HG03175 (cell line): ENCODE measurements at regions not wholly inside any gene's neighbourhood (a gene's known extent, or its start where the extent isn't known, plus 50 kb on each side); places are given as distances from the start of the nearest gene placed in this dataset.

Source experiments
- ATAC-seq: cut with Tn5 transposase; IDR thresholded peaks from one replicate; pipeline ENCODE4 v1.9.1; 2021; ENCODE audit warnings: mild to moderate bottlenecking, moderate library complexity; ENCODE audit not compliant: unreplicated experiment

- no peak for ATAC-seq
Observed at GRCh38 chr16:14337303-14338191, 266.4 kb downstream of the MRTFB start.

- no peak for ATAC-seq
Observed at GRCh38 chr16:14335297-14335696, 264.2 kb downstream of the MRTFB start.

- no peak for ATAC-seq
Observed at GRCh38 chr16:14334366-14335080, 263.4 kb downstream of the MRTFB start.

- ATAC-seq: no peak
Observed at GRCh38 chr16:14333361-14333760, 262.2 kb downstream of the MRTFB start.

GRCh38 chr16:14331020-14331419 is 259.9 kb downstream of the MRTFB start:
- no peak for ATAC-seq

GRCh38 chr16:14329727-14330350 is 258.7 kb downstream of the MRTFB start:
- ATAC-seq: no peak

GRCh38 chr16:14325502-14326401 is 254.6 kb downstream of the MRTFB start:
- no peak for ATAC-seq

GRCh38 chr16:14324581-14324980 is 253.5 kb downstream of the MRTFB start:
- ATAC-seq: no peak

- ATAC-seq: no peak
Observed at GRCh38 chr16:14322186-14322585, 251.1 kb downstream of the MRTFB start.

GRCh38 chr16:14321542-14321941 is 250.4 kb downstream of the MRTFB start:
- no peak for ATAC-seq

GRCh38 chr16:14320406-14320805 is 249.3 kb downstream of the MRTFB start:
- ATAC-seq: no peak
